ENCODE measurements at regions not wholly inside any gene's neighbourhood (a gene's known extent, or its start where the extent isn't known, plus 50 kb on each side); places are given as distances from the start of the nearest gene placed in this dataset.

GRCh38 chr9:89901920-89902319 is 297.1 kb downstream of the GADD45G start:
- no peaks in the 10 kb centered on the region for H3K27me3 Mint-ChIP-seq (ENCODE audit: insufficient read depth)
- no peak for TF ChIP-seq CTCF (conservative IDR thresholded peaks at IDR 0.05)
- 91 to 100% methylated on average over 2 to 4 of the region's 4 CpGs for WGBS, 2 experiments (ENCODE audit: insufficient coverage in 1 of 2, insufficient read length in 1 of 2)
- Histone ChIP-seq H3K36me3 (ENCODE audit: control insufficient read depth, insufficient read depth, low read length) (no peaks in the 10 kb centered on the region), H3K9ac (ENCODE audit: extremely low read depth, low read length, poor library complexity, severe bottlenecking) (no peak overlapping the region), H3K9me3 (ENCODE audit: control insufficient read depth, low read length) (no peaks in the 10 kb centered on the region), H3K27me3 (ENCODE audit: control insufficient read depth, insufficient read depth, low read length, poor library complexity, severe bottlenecking) (no peaks in the 10 kb centered on the region), H3K4me1 (ENCODE audit: control insufficient read depth, insufficient read depth, low read length) (peaks cover 6% of the 10 kb centered on the region), H3K4me3 (ENCODE audit: low read length) (no peak overlapping the region), H3K27ac (ENCODE audit: low read depth, low read length) (no peak overlapping the region)
- no peaks in the 10 kb centered on the region for H3K9me3 Mint-ChIP-seq
- no peak overlapping the region for H3K27ac Mint-ChIP-seq
- no peak for DNase-seq
- H3K4me1 Mint-ChIP-seq, result peaks cover 9% of the 10 kb centered on the region
- no peak overlapping the region for H3K4me3 Mint-ChIP-seq
- no peaks in the 10 kb centered on the region for H3K36me3 Mint-ChIP-seq (ENCODE audit: low read depth)

GRCh38 chr9:89902450-89903140 is 297.8 kb downstream of the GADD45G start:
- Mint-ChIP-seq H3K27me3 (ENCODE audit: insufficient read depth) (no peaks in the 10 kb centered on the region), H3K4me3 (no peak overlapping the region), H3K36me3 (ENCODE audit: low read depth) (no peaks in the 10 kb centered on the region), H3K9me3 (no peaks in the 10 kb centered on the region), H3K4me1 (peaks cover 9% of the 10 kb centered on the region), H3K27ac (no peak overlapping the region)
- peak overlapping the region; percentile 70 for H3K27ac ChIP-seq (ENCODE audit: low read depth, low read length)
- H3K9ac ChIP-seq (ENCODE audit: extremely low read depth, low read length, poor library complexity, severe bottlenecking), result no peak overlapping the region
- 78 to 88% methylated on average over 1 to 8 of the region's 8 CpGs for WGBS, 2 experiments (ENCODE audit: insufficient coverage in 1 of 2, insufficient read length in 1 of 2)
- no peaks in the 10 kb centered on the region for H3K36me3 ChIP-seq (ENCODE audit: control insufficient read depth, insufficient read depth, low read length)
- H3K4me1 ChIP-seq (ENCODE audit: control insufficient read depth, insufficient read depth, low read length), result peaks cover 6% of the 10 kb centered on the region
- no peak for TF ChIP-seq CTCF (conservative IDR thresholded peaks at IDR 0.05)
- no peaks in the 10 kb centered on the region for H3K9me3 ChIP-seq (ENCODE audit: control insufficient read depth, low read length)
- no peak for DNase-seq
- H3K4me3 ChIP-seq (ENCODE audit: low read length), result no peak overlapping the region
- H3K27me3 ChIP-seq (ENCODE audit: control insufficient read depth, insufficient read depth, low read length, poor library complexity, severe bottlenecking), result no peaks in the 10 kb centered on the region

GRCh38 chr9:89903141-89903475 is 298.3 kb downstream of the GADD45G start:
- H3K4me3 ChIP-seq (ENCODE audit: low read length), result no peak overlapping the region
- Mint-ChIP-seq H3K9me3 (no peaks in the 10 kb centered on the region), H3K4me3 (no peak overlapping the region), H3K27me3 (ENCODE audit: insufficient read depth) (no peaks in the 10 kb centered on the region), H3K27ac (no peak overlapping the region), H3K4me1 (peaks cover 9% of the 10 kb centered on the region), H3K36me3 (ENCODE audit: low read depth) (no peaks in the 10 kb centered on the region)
- no peak overlapping the region for H3K9ac ChIP-seq (ENCODE audit: extremely low read depth, low read length, poor library complexity, severe bottlenecking)
- peaks cover 6% of the 10 kb centered on the region for H3K4me1 ChIP-seq (ENCODE audit: control insufficient read depth, insufficient read depth, low read length)
- H3K36me3 ChIP-seq (ENCODE audit: control insufficient read depth, insufficient read depth, low read length), result no peaks in the 10 kb centered on the region
- no peaks in the 10 kb centered on the region for H3K9me3 ChIP-seq (ENCODE audit: control insufficient read depth, low read length)
- no peaks in the 10 kb centered on the region for H3K27me3 ChIP-seq (ENCODE audit: control insufficient read depth, insufficient read depth, low read length, poor library complexity, severe bottlenecking)
- 88 to 100% methylated on average over 2 to 3 of the region's 3 CpGs for WGBS, 2 experiments (ENCODE audit: insufficient coverage in 1 of 2, insufficient read length in 1 of 2)
- H3K27ac ChIP-seq (ENCODE audit: low read depth, low read length), result peak overlapping the region; percentile 70
- DNase-seq, result no peak
- TF ChIP-seq CTCF (conservative IDR thresholded peaks at IDR 0.05), result no peak

Measured in endodermal cell (in vitro differentiated cells).